ENCODE measurements at regions not wholly inside any gene's neighbourhood (a gene's known extent, or its start where the extent isn't known, plus 50 kb on each side); places are given as distances from the start of the nearest gene placed in this dataset.

DNA sequence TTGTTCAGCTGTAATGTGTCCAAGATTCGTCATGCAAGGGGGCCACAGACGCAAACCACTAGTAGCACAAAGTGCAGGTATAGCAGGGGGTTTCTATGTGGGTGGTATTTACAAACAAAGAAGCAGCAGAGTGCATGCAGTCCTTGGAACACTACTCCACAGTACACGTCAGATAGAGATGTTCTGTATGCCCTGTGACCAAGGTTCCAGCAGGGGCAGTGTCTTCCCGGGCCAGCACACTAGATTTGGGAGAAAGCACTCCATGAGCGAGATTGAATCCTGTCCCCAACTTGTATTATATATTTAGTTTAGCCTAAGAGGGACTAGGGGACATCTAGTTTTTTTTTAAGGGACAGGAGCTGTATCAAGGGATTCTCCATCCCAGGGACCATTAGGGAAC is 54.4 kb upstream of the ESX1 start (continued):
- TF ChIP-seq CC2D1A (IDR thresholded peaks at IDR 0.05) (no peak), ZNF551 (CRISPR knock-in tag; IDR thresholded peaks at IDR 0.05) (no peak), SP2 (IDR thresholded peaks at IDR 0.05; ENCODE audit: extremely low read depth, low read depth, low read length, poor library complexity, severe bottlenecking) (no peak), ATF1 (CRISPR knock-in tag; IDR thresholded peaks at IDR 0.05) (no peak), ATF1 (tag; IDR thresholded peaks at IDR 0.05) (no peak), ETV5 (CRISPR knock-in tag; IDR thresholded peaks at IDR 0.05; ENCODE audit: low read depth) (no peak), BRCA1 (IDR thresholded peaks at IDR 0.05) (no peak), BRCA1 (CRISPR knock-in tag; IDR thresholded peaks at IDR 0.05) (no peak), BRF2 (IDR thresholded peaks at IDR 0.05; ENCODE audit: borderline replicate concordance, insufficient read depth, insufficient read length) (no peak)
- TF ChIP-seq, protein P1, sequence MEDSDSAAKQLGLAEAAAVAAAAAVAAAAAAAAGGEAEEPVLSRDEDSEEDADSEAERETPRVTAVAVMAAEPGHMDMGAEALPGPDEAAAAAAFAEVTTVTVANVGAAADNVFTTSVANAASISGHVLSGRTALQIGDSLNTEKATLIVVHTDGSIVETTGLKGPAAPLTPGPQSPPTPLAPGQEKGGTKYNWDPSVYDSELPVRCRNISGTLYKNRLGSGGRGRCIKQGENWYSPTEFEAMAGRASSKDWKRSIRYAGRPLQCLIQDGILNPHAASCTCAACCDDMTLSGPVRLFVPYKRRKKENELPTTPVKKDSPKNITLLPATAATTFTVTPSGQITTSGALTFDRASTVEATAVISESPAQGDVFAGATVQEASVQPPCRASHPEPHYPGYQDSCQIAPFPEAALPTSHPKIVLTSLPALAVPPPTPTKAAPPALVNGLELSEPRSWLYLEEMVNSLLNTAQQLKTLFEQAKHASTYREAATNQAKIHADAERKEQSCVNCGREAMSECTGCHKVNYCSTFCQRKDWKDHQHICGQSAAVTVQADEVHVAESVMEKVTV (CRISPR knock-in tag; IDR thresholded peaks at IDR 0.05): no peak
- TF ChIP-seq, protein P2, sequence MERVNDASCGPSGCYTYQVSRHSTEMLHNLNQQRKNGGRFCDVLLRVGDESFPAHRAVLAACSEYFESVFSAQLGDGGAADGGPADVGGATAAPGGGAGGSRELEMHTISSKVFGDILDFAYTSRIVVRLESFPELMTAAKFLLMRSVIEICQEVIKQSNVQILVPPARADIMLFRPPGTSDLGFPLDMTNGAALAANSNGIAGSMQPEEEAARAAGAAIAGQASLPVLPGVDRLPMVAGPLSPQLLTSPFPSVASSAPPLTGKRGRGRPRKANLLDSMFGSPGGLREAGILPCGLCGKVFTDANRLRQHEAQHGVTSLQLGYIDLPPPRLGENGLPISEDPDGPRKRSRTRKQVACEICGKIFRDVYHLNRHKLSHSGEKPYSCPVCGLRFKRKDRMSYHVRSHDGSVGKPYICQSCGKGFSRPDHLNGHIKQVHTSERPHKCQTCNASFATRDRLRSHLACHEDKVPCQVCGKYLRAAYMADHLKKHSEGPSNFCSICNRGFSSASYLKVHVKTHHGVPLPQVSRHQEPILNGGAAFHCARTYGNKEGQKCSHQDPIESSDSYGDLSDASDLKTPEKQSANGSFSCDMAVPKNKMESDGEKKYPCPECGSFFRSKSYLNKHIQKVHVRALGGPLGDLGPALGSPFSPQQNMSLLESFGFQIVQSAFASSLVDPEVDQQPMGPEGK (CRISPR knock-in tag; IDR thresholded peaks at IDR 0.05; ENCODE audit: borderline replicate concordance): no peak

Data from K562 (cell line).